Upper lobe of left lung (tissue), 4 donors: ENCODE measurements at regions not wholly inside any gene's neighbourhood (a gene's known extent, or its start where the extent isn't known, plus 50 kb on each side); places are given as distances from the start of the nearest gene placed in this dataset.

Experiments used
- CTCF ChIP-seq, 6 experiments: fragments of 450-650 bp in 4 of 6; fragments of 200-600 bp in 2 of 6; sonication (generic) in 2 of 6; IDR thresholded peaks; one replicate each; pipeline ENCODE4 v1.5.1; 2016 to 2019; ENCODE audit warnings: antibody characterized with exemption in 6 of 6
- EP300 ChIP-seq, 4 donors: sonication (generic); formaldehyde crosslinking; IDR thresholded peaks; one replicate each; pipeline ENCODE4 v1.5.1; 2017; ENCODE audit warnings: antibody characterized with exemption in 4 of 4, control low read depth in 2 of 4
- POLR2AphosphoS5 ChIP-seq, 2 donors: sonication (generic); formaldehyde crosslinking; IDR thresholded peaks; one replicate each; pipeline ENCODE4 v1.5.1; 2017; ENCODE audit warnings: antibody characterized with exemption in 2 of 2

GRCh38 chr11:22466809-22467208 lies 128.6 kb downstream of the SLC17A6 start:
- TF ChIP-seq CTCF (IDR thresholded peaks at IDR 0.05) (no peak), EP300 (IDR thresholded peaks at IDR 0.05) (no peak), POLR2AphosphoS5 (IDR thresholded peaks at IDR 0.05) (no peak)
